ENCODE measurements at regions not wholly inside any gene's neighbourhood (a gene's known extent, or its start where the extent isn't known, plus 50 kb on each side); places are given as distances from the start of the nearest gene placed in this dataset.

DNA sequence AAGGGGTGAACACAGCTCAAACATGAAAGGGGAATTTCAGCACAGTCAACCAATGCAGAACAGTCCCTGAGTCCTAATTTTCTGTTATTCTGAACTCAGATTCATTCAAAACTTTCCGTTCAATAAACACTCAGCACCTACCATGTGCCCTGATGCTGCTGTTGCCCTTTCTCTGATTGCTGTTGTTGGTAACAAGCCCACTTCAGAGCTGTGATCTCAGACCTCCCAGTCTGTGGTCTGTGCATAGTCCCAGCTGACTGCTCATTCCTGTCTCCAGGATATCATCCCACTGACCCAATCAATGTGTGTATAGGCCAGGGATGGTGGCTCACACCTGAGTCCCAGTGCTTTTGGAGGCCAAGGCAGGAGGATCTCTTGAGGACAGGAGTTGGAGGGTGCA is 82.7 kb upstream of the SLC35G4 start:
- TF ChIP-seq ZNF274 (IDR thresholded peaks at IDR 0.05; ENCODE audit: low read depth, low read length) (no peak), YY1 (IDR thresholded peaks at IDR 0.05; ENCODE audit: insufficient read depth, insufficient read length) (no peak)
